WI38 (cell line): ENCODE measurements at regions not wholly inside any gene's neighbourhood (a gene's known extent, or its start where the extent isn't known, plus 50 kb on each side); places are given as distances from the start of the nearest gene placed in this dataset.

ENCODE experiments used
- H3K4me3 ChIP-seq: 2 replicates; pipeline ENCODE4 v1.5.1; 2011; ENCODE audit warnings: low read depth, mild to moderate bottlenecking, control low read depth, low read length
- CTCF ChIP-seq: IDR thresholded peaks from 2 replicates; pipeline ENCODE4 v1.5.1; 2012; ENCODE audit warnings: low read depth, mild to moderate bottlenecking, control low read depth, low read length

DNA sequence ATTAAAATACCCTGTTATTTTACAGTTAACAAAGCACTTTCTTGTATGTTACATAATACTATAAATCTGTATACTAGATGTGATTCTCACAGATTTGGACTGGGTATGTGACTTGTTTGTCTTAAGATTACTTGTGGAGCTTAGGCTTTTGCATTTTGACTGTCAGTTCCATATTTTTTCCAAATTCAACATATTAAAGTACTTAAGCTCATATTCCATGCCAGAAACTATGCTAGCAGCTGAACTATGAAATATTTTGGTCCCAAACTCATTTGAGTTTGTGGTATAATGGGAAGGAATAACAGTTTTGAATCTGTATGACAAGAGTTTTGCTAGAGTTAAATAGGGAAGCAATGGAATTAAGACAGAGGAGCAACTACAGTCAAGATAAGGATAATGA lies 841.4 kb downstream of the JRKL start:
- no peak for TF ChIP-seq CTCF

GRCh38 chr11:97234016-97234415 lies 844.2 kb downstream of the JRKL start:
- TF ChIP-seq CTCF, result no peak
- no peak overlapping the region for H3K4me3 ChIP-seq

More for the DNA sequence above, 841.4 kb downstream of the JRKL start:
- H3K4me3 ChIP-seq, result no peak overlapping the region

- TF ChIP-seq CTCF, result no peak
- H3K4me3 ChIP-seq, result no peak overlapping the region
Observed at GRCh38 chr11:97237151-97237550, 847.3 kb downstream of the JRKL start.

GRCh38 chr11:97247601-97248000 lies 857.8 kb downstream of the JRKL start:
- H3K4me3 ChIP-seq, result no peak overlapping the region
- no peak for TF ChIP-seq CTCF

GRCh38 chr11:97254790-97255189 lies 865.0 kb downstream of the JRKL start:
- no peak overlapping the region for H3K4me3 ChIP-seq
- no peak for TF ChIP-seq CTCF

- H3K4me3 ChIP-seq, result no peak overlapping the region
- TF ChIP-seq CTCF, result no peak
Observed at GRCh38 chr11:97259434-97259833, 869.6 kb downstream of the JRKL start.

GRCh38 chr11:97259884-97260283 lies 870.1 kb downstream of the JRKL start:
- no peak overlapping the region for H3K4me3 ChIP-seq
- no peak for TF ChIP-seq CTCF
